ENCODE measurements at regions not wholly inside any gene's neighbourhood (a gene's known extent, or its start where the extent isn't known, plus 50 kb on each side); places are given as distances from the start of the nearest gene placed in this dataset.

DNA sequence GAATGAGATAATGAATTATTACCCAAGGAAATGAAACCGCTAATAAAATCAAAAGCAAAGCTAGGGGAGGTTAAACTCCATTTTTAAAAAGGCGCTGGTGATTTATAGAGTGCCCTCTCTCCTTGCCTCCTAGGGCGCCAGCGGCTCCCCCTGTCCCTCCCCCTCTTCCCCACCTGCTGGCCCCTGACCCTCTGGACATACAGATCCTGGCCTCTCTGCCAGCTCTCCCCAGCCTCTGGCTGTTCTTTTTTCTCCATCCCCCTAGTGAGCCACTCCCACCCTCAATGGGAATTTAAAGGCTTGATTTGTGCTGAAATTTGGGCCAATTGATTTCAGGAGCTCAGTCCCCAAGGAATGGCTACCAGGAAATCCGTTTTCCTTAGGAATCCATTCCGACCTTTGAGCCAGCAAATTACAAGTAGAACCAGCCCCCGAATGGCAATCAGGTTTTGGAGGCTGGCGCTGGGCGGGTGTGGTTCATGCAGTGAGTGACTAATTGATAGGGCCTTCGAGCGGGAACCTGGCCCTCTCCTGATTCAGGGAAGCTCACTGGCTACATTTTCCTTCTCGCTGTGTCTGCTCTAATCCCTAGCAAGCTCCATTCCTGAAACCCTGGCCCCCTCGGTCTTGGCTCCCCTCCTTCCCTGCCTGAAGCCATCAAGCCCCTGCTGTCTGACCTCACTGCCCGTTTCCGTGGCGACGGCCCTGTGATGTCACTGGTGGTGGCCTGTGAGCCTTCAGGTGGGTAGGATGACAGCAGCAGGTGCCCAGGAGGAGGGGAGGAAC, 141.9 kb upstream of the SDK2 start:
- Mint-ChIP-seq H3K9me3 (ENCODE audit: insufficient read depth) (no peaks in the 10 kb centered on the region), H3K4me1 (no peaks in the 10 kb centered on the region), H3K4me3 (no peak overlapping the region), H3K27me3 (peaks cover 30% of the 10 kb centered on the region), H3K27ac (no peak overlapping the region)
- CTCF ChIA-PET: no interaction called here
- Histone ChIP-seq H4K20me1 (ENCODE audit: control insufficient read depth, insufficient read depth, low read length, poor library complexity, severe bottlenecking) (no peaks in the 10 kb centered on the region), H3K36me3 (replicated peaks in 1 of 2; ENCODE audit: control extremely low read depth in 1 of 2, control insufficient read depth in 1 of 2, extremely low read depth in 1 of 2, insufficient read depth in 2 of 2, low read length in 1 of 2) (no peaks in the 10 kb centered on the region), H3K79me2 (ENCODE audit: control insufficient read depth, insufficient read depth, low read length) (no peaks in the 10 kb centered on the region), H2AFZ (ENCODE audit: insufficient read depth, low read depth, low read length, poor library complexity, severe bottlenecking) (no peak overlapping the region), H3K27ac (ENCODE audit: low read length in 2 of 2) (no peak overlapping the region), H3K4me2 (replicated peaks; ENCODE audit: low read depth, low read length, poor library complexity, severe bottlenecking) (no peak overlapping the region), H3K9me3 (ENCODE audit: control extremely low read depth in 1 of 3, control insufficient read depth in 2 of 3, insufficient read depth in 1 of 3, low read length in 2 of 3) (no peaks in the 10 kb centered on the region), H3K27me3 (replicated peaks in 1 of 4; ENCODE audit: control extremely low read depth in 1 of 4, control insufficient read depth in 3 of 4, insufficient read depth in 4 of 4, low read length in 3 of 4) (peaks cover 0 to 3% (median 0%) of the 10 kb centered on the region in 4 experiments), H3K4me3 (ENCODE audit: control extremely low read depth in 1 of 5, extremely low read depth in 1 of 5, insufficient read depth in 1 of 5, low read depth in 2 of 5, low read length in 4 of 5) (no peak overlapping the region), H3K4me1 (ENCODE audit: control insufficient read depth in 2 of 2, insufficient read depth in 2 of 2, low read length in 2 of 2) (no peaks in the 10 kb centered on the region), H3K9ac (ENCODE audit: low read length) (no peak overlapping the region)
- intact Hi-C loops (cut with micrococcal nuclease): no loop called here
- no peak for TF ChIP-seq EZH2 (IDR thresholded peaks at IDR 0.05; ENCODE audit: borderline replicate concordance, insufficient read depth, low read depth, low read length, poor library complexity, severe bottlenecking)
- TF ChIP-seq, protein P1, sequence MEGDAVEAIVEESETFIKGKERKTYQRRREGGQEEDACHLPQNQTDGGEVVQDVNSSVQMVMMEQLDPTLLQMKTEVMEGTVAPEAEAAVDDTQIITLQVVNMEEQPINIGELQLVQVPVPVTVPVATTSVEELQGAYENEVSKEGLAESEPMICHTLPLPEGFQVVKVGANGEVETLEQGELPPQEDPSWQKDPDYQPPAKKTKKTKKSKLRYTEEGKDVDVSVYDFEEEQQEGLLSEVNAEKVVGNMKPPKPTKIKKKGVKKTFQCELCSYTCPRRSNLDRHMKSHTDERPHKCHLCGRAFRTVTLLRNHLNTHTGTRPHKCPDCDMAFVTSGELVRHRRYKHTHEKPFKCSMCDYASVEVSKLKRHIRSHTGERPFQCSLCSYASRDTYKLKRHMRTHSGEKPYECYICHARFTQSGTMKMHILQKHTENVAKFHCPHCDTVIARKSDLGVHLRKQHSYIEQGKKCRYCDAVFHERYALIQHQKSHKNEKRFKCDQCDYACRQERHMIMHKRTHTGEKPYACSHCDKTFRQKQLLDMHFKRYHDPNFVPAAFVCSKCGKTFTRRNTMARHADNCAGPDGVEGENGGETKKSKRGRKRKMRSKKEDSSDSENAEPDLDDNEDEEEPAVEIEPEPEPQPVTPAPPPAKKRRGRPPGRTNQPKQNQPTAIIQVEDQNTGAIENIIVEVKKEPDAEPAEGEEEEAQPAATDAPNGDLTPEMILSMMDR (IDR thresholded peaks at IDR 0.05): no peak
- no peak for DNase-seq
- no peak for ATAC-seq (ENCODE audit: low read depth)
- WGBS (ENCODE audit: insufficient coverage): 80% methylated on average over 11 of the region's 17 CpGs
- POLR2A ChIA-PET: no interaction called here

All from B cell (primary cell).